Endothelial cell of umbilical vein (primary cell): ENCODE measurements at regions not wholly inside any gene's neighbourhood (a gene's known extent, or its start where the extent isn't known, plus 50 kb on each side); places are given as distances from the start of the nearest gene placed in this dataset.

ENCODE experiments used
- BruUV-seq: library from RNA; stranded (reverse); fragments of 400-500 nt; replicated peaks from 2 replicates; lab custom pipeline; 2021; lab: Mats Ljungman, UMichigan
- CTCF ChIA-PET: fragments of 300-600, 350-600 bp; sonication (Branson Sonifier 250); formaldehyde crosslinking; loops from one replicate; lab custom pipeline; 2021; ENCODE audit warnings: antibody characterized with exemption, inconsistent platforms; lab: Charles Lee
- POLR2A ChIA-PET: fragments of 300-600, 350-600 bp; sonication (Branson Sonifier 250); formaldehyde crosslinking; loops from one replicate; lab custom pipeline; 2021; ENCODE audit warnings: antibody characterized with exemption, inconsistent platforms; lab: Charles Lee
- DNase-seq: peaks from one replicate; pipeline ENCODE4 v3.0.0-alpha.2; 2011; ENCODE audit warnings: low read depth, low spot score
- FAIRE-seq: peaks from 2 replicates; lab custom pipeline; 2011; peaks lifted over from hg19 to GRCh38; lab: Jason Lieb, UNC
- H2AFZ ChIP-seq: 2 replicates; pipeline ENCODE4 v1.6.0; 2012; ENCODE audit warnings: low read depth, low read length, control low read depth, inconsistent platforms
- H3K27ac ChIP-seq: 2 replicates; pipeline ENCODE4 v1.5.1; 2011; ENCODE audit warnings: low read depth, mild to moderate bottlenecking, control low read depth, low read length, moderate library complexity; ENCODE audit not compliant: insufficient read depth
- H3K27me3 ChIP-seq, 2 experiments: 2 replicates each; pipeline versions ENCODE4 v1.6.0 to v1.6.1; 2011; ENCODE audit warnings: low read length in 2 of 2, mixed read lengths in 1 of 2; ENCODE audit not compliant: control insufficient read depth in 2 of 2, insufficient read depth in 2 of 2
- H3K36me3 ChIP-seq, 2 experiments: 2 replicates in 1 of 2; 3 replicates in 1 of 2; pipeline ENCODE4 v1.5.1; 2011; ENCODE audit warnings: low read length in 2 of 2, mild to moderate bottlenecking in 1 of 2, moderate library complexity in 1 of 2; ENCODE audit not compliant: control insufficient read depth in 2 of 2, insufficient read depth in 2 of 2; ENCODE audit errors: extremely low read depth in 1 of 2
- H3K4me1 ChIP-seq: 3 replicates; pipeline ENCODE4 v1.5.1; 2011; ENCODE audit warnings: mild to moderate bottlenecking, low read length; ENCODE audit not compliant: control insufficient read depth, insufficient read depth; ENCODE audit errors: extremely low read depth
- H3K4me2 ChIP-seq: 2 replicates; pipeline ENCODE4 v1.6.1; 2011; ENCODE audit warnings: low read length, control low read depth, mixed read lengths; ENCODE audit not compliant: insufficient read depth
- H3K4me3 ChIP-seq, 3 experiments: fragments of 200-600 bp in 1 of 3; sonication (generic), shearing (Covaris generic) in 1 of 3; replicated peaks in 1 of 3; 2 replicates each; pipeline ENCODE4 v1.5.1; 2011 to 2016; ENCODE audit warnings: control low read depth in 3 of 3, low read length in 3 of 3, mild to moderate bottlenecking in 2 of 3, inconsistent platforms in 1 of 3, low read depth in 1 of 3, moderate library complexity in 1 of 3; ENCODE audit not compliant: insufficient read depth in 1 of 3
- H3K79me2 ChIP-seq: 2 replicates; pipeline ENCODE4 v1.6.0; 2012; ENCODE audit warnings: low read length, inconsistent platforms; ENCODE audit not compliant: control insufficient read depth, insufficient read depth
- H3K9ac ChIP-seq: replicated peaks from 2 replicates; pipeline ENCODE3; 2011; ENCODE audit warnings: low read length, control low read depth; ENCODE audit not compliant: insufficient read depth; ENCODE audit errors: extremely low read depth
- H3K9me1 ChIP-seq: replicated peaks from 3 replicates; pipeline ENCODE4 v1.6.0; 2011; ENCODE audit warnings: mild to moderate bottlenecking, low read length; ENCODE audit not compliant: control insufficient read depth, insufficient read depth; ENCODE audit errors: extremely low read depth
- H3K9me3 ChIP-seq: replicated peaks from 2 replicates; pipeline ENCODE4 v1.5.1; 2012; ENCODE audit warnings: low read length, inconsistent platforms; ENCODE audit not compliant: control insufficient read depth, insufficient read depth
- H4K20me1 ChIP-seq: replicated peaks from 2 replicates; pipeline ENCODE3; 2011; ENCODE audit warnings: mild to moderate bottlenecking, low read length; ENCODE audit not compliant: control insufficient read depth, insufficient read depth; ENCODE audit errors: extremely low read depth
- EZH2 ChIP-seq: IDR thresholded peaks from 2 replicates; pipeline ENCODE4 v1.6.1; 2012; ENCODE audit warnings: borderline replicate concordance, low read depth, mild to moderate bottlenecking, moderate library complexity, low read length, inconsistent platforms; ENCODE audit not compliant: severe bottlenecking
- GATA2 ChIP-seq: IDR thresholded peaks from 2 replicates; pipeline ENCODE4 v1.7.0; 2011; ENCODE audit warnings: low read depth, mild to moderate bottlenecking, moderate library complexity, mixed read lengths, low read length; ENCODE audit not compliant: insufficient read length, insufficient read depth
- JUN ChIP-seq: IDR thresholded peaks from 2 replicates; pipeline ENCODE4 v1.6.1; 2011; ENCODE audit warnings: borderline replicate concordance, low read depth; ENCODE audit not compliant: insufficient read length, insufficient read depth
- MYC ChIP-seq: IDR thresholded peaks from one replicate; pipeline ENCODE4 v1.6.1; 2011; ENCODE audit warnings: mild to moderate bottlenecking, low read depth, low read length
- POLR2A ChIP-seq: IDR thresholded peaks from 2 replicates; pipeline ENCODE4 v1.6.1; 2012; ENCODE audit warnings: low read depth, mild to moderate bottlenecking, control low read depth, low read length
- POLR2AphosphoS5 ChIP-seq: IDR thresholded peaks from 2 replicates; pipeline ENCODE4 v1.6.1; 2012; ENCODE audit warnings: low read depth, mild to moderate bottlenecking, control low read depth, low read length, moderate library complexity; ENCODE audit not compliant: insufficient read depth
- dilution Hi-C: fragments of 300-500 bp; cut with MboI; formaldehyde crosslinking; loops from one replicate; pipeline ENCODE4 v1.15.0; 2019; ENCODE audit warnings: low sequenced_read_pairs; ENCODE audit not compliant: extremely low pct_ligation_motif_present
- intact Hi-C: fragments of 100-400 bp; cut with micrococcal nuclease; formaldehyde crosslinking; loops from one replicate; pipeline ENCODE4 v1.10.0; 2022
- TF ChIP-seq, protein P1 (sequence below): IDR thresholded peaks from 2 replicates; pipeline ENCODE4 v1.6.1; 2011; ENCODE audit not compliant: insufficient read depth, insufficient read length

DNA sequence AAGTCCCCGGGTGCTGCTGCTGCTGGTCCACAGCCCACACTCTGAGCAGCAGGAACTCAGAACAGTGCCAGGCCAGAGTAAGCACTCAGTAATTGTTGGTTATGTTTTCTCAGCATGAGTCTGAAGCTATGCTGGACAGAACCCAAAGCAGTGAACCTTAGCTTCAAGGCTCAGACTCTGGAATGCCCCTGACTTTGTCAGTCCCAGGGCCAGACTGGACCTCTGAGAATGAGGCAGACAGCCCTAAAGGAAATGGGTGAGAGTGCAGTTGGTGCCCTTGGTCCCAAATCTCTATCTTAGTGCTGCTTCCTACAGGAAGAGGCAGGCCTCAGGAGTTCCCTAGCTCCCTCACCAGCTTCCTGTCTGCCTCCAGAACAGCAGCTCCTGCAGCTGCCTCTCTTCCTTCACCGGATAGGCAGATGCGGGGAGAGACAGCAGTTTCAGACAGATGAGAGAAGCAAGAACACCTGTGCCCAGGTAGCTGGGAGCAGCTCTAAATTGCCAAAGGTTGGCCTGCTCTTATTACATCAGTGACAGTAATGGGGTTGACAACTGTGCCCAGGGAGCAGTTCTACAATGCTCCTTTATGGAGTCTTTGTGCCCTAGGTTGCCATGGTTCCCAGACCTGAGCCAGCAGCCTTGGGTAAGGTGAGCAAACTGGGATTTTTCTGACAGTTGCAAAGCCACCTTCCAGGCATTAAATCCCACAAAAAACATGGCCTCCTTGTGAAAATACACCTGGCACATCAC lies 82.2 kb upstream of the CXCL14 start:
- no peak for DNase-seq
- intact Hi-C loops: no loop called here
- FAIRE-seq: no peak
- Histone ChIP-seq H3K4me2 (no peak overlapping the region), H3K9me1 (no peaks in the 10 kb centered on the region), H2AFZ (no peak overlapping the region), H3K4me3 (no peak overlapping the region), H3K36me3 (no peaks in the 10 kb centered on the region), H3K79me2 (no peaks in the 10 kb centered on the region), H4K20me1 (no peaks in the 10 kb centered on the region), H3K27ac (no peak overlapping the region), H3K9ac (no peak overlapping the region), H3K27me3 (no peaks in the 10 kb centered on the region), H3K4me1 (no peaks in the 10 kb centered on the region), H3K9me3 (no peaks in the 10 kb centered on the region)
- dilution Hi-C loops: no loop called here
- CTCF ChIA-PET: interaction anchor here (0.8 to 1.8 kb wide), 4 partner anchors 13 to 195 kb away, joined by 3 to 4 read pairs (median 3); no protein-coding TSS in a partner anchor
- POLR2A ChIA-PET: no interaction called here
- TF ChIP-seq POLR2AphosphoS5 (no peak), JUN (no peak), GATA2 (no peak), MYC (no peak), EZH2 (no peak), POLR2A (no peak)
- TF ChIP-seq, protein P1, sequence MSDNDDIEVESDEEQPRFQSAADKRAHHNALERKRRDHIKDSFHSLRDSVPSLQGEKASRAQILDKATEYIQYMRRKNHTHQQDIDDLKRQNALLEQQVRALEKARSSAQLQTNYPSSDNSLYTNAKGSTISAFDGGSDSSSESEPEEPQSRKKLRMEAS: no peak
- BruUV-seq: no TSS peak
